ENCODE measurements at regions not wholly inside any gene's neighbourhood (a gene's known extent, or its start where the extent isn't known, plus 50 kb on each side); places are given as distances from the start of the nearest gene placed in this dataset.

- no peak for TF ChIP-seq CTCF (conservative IDR thresholded peaks at IDR 0.05)
- TF ChIP-seq ZFX (IDR thresholded peaks at IDR 0.05): no peak
Observed at GRCh38 chr12:91999823-92000222, 145.8 kb downstream of the BTG1 start.
